Colonic mucosa (tissue), 4 donors: ENCODE measurements at regions not wholly inside any gene's neighbourhood (a gene's known extent, or its start where the extent isn't known, plus 50 kb on each side); places are given as distances from the start of the nearest gene placed in this dataset.

Experiments used
- DNase-seq: peaks from one replicate; pipeline ENCODE4 v3.0.0-alpha.2; 2020
- H3K27ac ChIP-seq: fragments of 200-600 bp; one replicate; pipeline ENCODE4 v1.8.0; 2021
- H3K27me3 ChIP-seq: fragments of 200-600 bp; one replicate; pipeline ENCODE4 v1.8.0; 2021
- H3K36me3 ChIP-seq: fragments of 200-600 bp; one replicate; pipeline ENCODE4 v1.8.0; 2021
- H3K4me1 ChIP-seq: fragments of 200-600 bp; one replicate; pipeline ENCODE4 v1.8.0; 2021; ENCODE audit warnings: mild to moderate bottlenecking
- H3K4me3 ChIP-seq: fragments of 200-600 bp; one replicate; pipeline ENCODE4 v1.8.0; 2021
- H3K9ac ChIP-seq, 2 donors: one replicate each; pipeline ENCODE4 v1.7.0; 2013; ENCODE audit warnings: control low read depth in 2 of 2, low read depth in 2 of 2, low read length in 2 of 2
- H3K9me3 ChIP-seq: fragments of 200-600 bp; one replicate; pipeline ENCODE4 v1.8.0; 2021
- intact Hi-C: fragments of 100-400 bp; cut with DNase I; formaldehyde crosslinking; loops from one replicate; pipeline ENCODE4 v1.14.1; 2022
- TF ChIP-seq, protein P1 (sequence below): fragments of 200-600 bp; IDR thresholded peaks from one replicate; pipeline ENCODE4 v1.8.0; 2022; ENCODE audit warnings: antibody characterized with exemption, mild to moderate bottlenecking
- donor health status: healthy.
- donor health status: DM: no; HTN: no; CAD: no.
- donor health status: DM: no; HTN: no; CAD: no.

- Histone ChIP-seq H3K27me3 (no peaks in the 10 kb centered on the region), H3K9me3 (no peaks in the 10 kb centered on the region), H3K4me3 (no peak overlapping the region), H3K27ac (no peak overlapping the region), H3K9ac (no peak overlapping the region), H3K4me1 (no peaks in the 10 kb centered on the region), H3K36me3 (no peaks in the 10 kb centered on the region)
- intact Hi-C loops, result no loop called here
- TF ChIP-seq, protein P1, sequence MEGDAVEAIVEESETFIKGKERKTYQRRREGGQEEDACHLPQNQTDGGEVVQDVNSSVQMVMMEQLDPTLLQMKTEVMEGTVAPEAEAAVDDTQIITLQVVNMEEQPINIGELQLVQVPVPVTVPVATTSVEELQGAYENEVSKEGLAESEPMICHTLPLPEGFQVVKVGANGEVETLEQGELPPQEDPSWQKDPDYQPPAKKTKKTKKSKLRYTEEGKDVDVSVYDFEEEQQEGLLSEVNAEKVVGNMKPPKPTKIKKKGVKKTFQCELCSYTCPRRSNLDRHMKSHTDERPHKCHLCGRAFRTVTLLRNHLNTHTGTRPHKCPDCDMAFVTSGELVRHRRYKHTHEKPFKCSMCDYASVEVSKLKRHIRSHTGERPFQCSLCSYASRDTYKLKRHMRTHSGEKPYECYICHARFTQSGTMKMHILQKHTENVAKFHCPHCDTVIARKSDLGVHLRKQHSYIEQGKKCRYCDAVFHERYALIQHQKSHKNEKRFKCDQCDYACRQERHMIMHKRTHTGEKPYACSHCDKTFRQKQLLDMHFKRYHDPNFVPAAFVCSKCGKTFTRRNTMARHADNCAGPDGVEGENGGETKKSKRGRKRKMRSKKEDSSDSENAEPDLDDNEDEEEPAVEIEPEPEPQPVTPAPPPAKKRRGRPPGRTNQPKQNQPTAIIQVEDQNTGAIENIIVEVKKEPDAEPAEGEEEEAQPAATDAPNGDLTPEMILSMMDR, result no peak
- DNase-seq, result no peak
Measured at GRCh38 chr5:105812304-105812703, 1858.4 kb downstream of the EFNA5 start.

GRCh38 chr5:105807951-105808350 is 1862.8 kb downstream of the EFNA5 start:
- Histone ChIP-seq H3K36me3 (no peaks in the 10 kb centered on the region), H3K27me3 (no peaks in the 10 kb centered on the region), H3K4me3 (no peak overlapping the region), H3K9me3 (no peaks in the 10 kb centered on the region), H3K9ac (no peak overlapping the region), H3K27ac (no peak overlapping the region), H3K4me1 (no peaks in the 10 kb centered on the region)
- DNase-seq, result no peak
- intact Hi-C loops, result no loop called here
- TF ChIP-seq, protein P1, result no peak

DNA sequence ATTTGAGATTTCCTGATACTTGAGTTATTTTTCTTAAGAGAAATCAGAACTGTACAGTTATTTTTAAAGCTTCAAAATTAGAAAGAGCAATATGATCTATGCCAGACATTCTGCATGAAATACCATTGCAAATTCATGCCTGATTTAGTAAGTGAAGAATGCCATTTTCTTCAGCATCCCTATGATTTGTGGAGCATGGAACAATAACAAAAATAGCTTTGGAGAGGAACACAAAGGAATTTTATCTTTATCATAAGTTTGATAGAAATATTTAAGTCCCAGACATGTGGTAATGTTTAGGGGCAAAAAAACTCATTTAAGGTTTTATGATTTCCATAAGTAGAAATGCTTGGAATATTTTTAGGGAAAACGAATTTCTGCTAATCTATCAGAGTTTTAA is 1863.4 kb downstream of the EFNA5 start:
- H3K4me1 ChIP-seq, result no peaks in the 10 kb centered on the region
- DNase-seq, result no peak
- H3K9ac ChIP-seq, result no peak overlapping the region
- no peaks in the 10 kb centered on the region for H3K9me3 ChIP-seq
- H3K36me3 ChIP-seq, result no peaks in the 10 kb centered on the region
- H3K27me3 ChIP-seq, result no peaks in the 10 kb centered on the region
- TF ChIP-seq, protein P1, result no peak
- intact Hi-C loops, result no loop called here
- H3K4me3 ChIP-seq, result no peak overlapping the region
- no peak overlapping the region for H3K27ac ChIP-seq

DNA sequence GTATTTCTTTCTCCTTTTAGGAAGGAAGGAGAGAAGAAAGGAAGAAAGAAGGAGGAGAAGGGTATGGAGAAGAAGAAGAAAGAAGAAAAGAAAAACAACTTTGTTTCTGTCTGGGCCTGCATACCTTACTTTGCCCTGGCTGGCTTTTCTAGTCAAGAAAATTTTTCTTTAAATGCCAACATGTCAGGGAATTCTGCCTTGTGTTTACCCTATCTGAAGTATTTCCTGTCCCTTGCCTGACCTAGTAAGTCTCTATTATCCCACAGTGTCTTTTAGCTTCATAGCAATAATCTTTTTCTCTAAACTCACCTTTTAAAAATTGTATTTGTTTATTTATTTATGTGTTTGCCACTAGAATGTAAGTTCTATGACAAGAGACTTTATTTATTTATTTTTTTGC is 1864.1 kb downstream of the EFNA5 start:
- Histone ChIP-seq H3K4me3 (no peak overlapping the region), H3K27ac (no peak overlapping the region), H3K36me3 (no peaks in the 10 kb centered on the region), H3K9ac (no peak overlapping the region), H3K27me3 (no peaks in the 10 kb centered on the region), H3K9me3 (no peaks in the 10 kb centered on the region), H3K4me1 (no peaks in the 10 kb centered on the region)
- intact Hi-C loops, result no loop called here
- TF ChIP-seq, protein P1, result no peak
- DNase-seq, result no peak

- intact Hi-C loops, result no loop called here
- Histone ChIP-seq H3K4me1 (no peaks in the 10 kb centered on the region), H3K9ac (no peak overlapping the region), H3K4me3 (no peak overlapping the region), H3K36me3 (no peaks in the 10 kb centered on the region), H3K27me3 (no peaks in the 10 kb centered on the region), H3K27ac (no peak overlapping the region), H3K9me3 (no peaks in the 10 kb centered on the region)
- no peak for DNase-seq
- TF ChIP-seq, protein P1, result no peak
Measured at GRCh38 chr5:105803431-105803830, 1867.3 kb downstream of the EFNA5 start.

GRCh38 chr5:105794578-105794977 is 1876.2 kb downstream of the EFNA5 start:
- DNase-seq, result no peak
- TF ChIP-seq, protein P1, result no peak
- Histone ChIP-seq H3K27ac (no peak overlapping the region), H3K9ac (no peak overlapping the region), H3K36me3 (no peaks in the 10 kb centered on the region), H3K4me3 (no peak overlapping the region), H3K4me1 (no peaks in the 10 kb centered on the region), H3K27me3 (no peaks in the 10 kb centered on the region), H3K9me3 (no peaks in the 10 kb centered on the region)
- intact Hi-C loops, result no loop called here
